OCI-LY7 (cell line): ENCODE measurements at regions not wholly inside any gene's neighbourhood (a gene's known extent, or its start where the extent isn't known, plus 50 kb on each side); places are given as distances from the start of the nearest gene placed in this dataset.

Experiments
- BruUV-seq: library from RNA; stranded (reverse); fragments of 400-500 nt; replicated peaks from 2 replicates; lab custom pipeline; 2021; lab: Mats Ljungman, UMichigan
- CTCF ChIA-PET: fragments of 300-600 bp; sonication (Branson Sonifier 250); formaldehyde crosslinking; loops from one replicate; lab custom pipeline; 2022; ENCODE audit warnings: antibody characterized with exemption; ENCODE audit not compliant: unreplicated experiment; lab: Charles Lee
- POLR2A ChIA-PET: fragments of 300-600 bp; sonication (Branson Sonifier 250); formaldehyde crosslinking; loops from one replicate; lab custom pipeline; 2022; ENCODE audit warnings: antibody characterized with exemption; lab: Charles Lee
- DNase-seq: peaks from one replicate; pipeline ENCODE4 v3.0.0-alpha.2; 2015; ENCODE audit warnings: low spot score
- H2AFZ ChIP-seq: fragments of 200-600 bp; sonication (generic), shearing (Covaris generic); 2 replicates; pipeline ENCODE4 v1.6.1; 2014; ENCODE audit warnings: mild to moderate bottlenecking, antibody characterized with exemption, low read length, moderate library complexity
- H3K27ac ChIP-seq: fragments of 200-600 bp; sonication (generic); 2 replicates; pipeline ENCODE4 v1.5.1; 2014; ENCODE audit warnings: mixed run types, low read depth, mild to moderate bottlenecking, moderate library complexity, low read length, inconsistent platforms; ENCODE audit not compliant: poor library complexity, severe bottlenecking
- H3K36me3 ChIP-seq: fragments of 200-600 bp; sonication (generic); 2 replicates; pipeline ENCODE4 v1.6.1; 2014; ENCODE audit warnings: mild to moderate bottlenecking, antibody characterized with exemption, low read length, moderate library complexity, mixed read lengths; ENCODE audit not compliant: insufficient read depth
- H3K4me1 ChIP-seq: fragments of 200-600 bp; sonication (generic); 2 replicates; pipeline ENCODE4 v1.5.1; 2014; ENCODE audit warnings: mild to moderate bottlenecking, low read length; ENCODE audit not compliant: insufficient read depth, poor library complexity, severe bottlenecking
- H3K4me2 ChIP-seq: fragments of 200-600 bp; sonication (generic); 2 replicates; pipeline ENCODE4 v1.6.1; 2014; ENCODE audit warnings: mild to moderate bottlenecking, low read length
- H3K4me3 ChIP-seq: fragments of 200-600 bp; sonication (generic); 2 replicates; pipeline ENCODE4 v1.5.1; 2014; ENCODE audit warnings: mild to moderate bottlenecking, low read depth, low read length; ENCODE audit not compliant: poor library complexity, severe bottlenecking
- H3K79me2 ChIP-seq: fragments of 200-600 bp; sonication (generic); 2 replicates; pipeline ENCODE4 v1.6.1; 2016; ENCODE audit warnings: low read depth, mild to moderate bottlenecking, low read length, moderate library complexity, mixed read lengths; ENCODE audit not compliant: insufficient read depth
- H3K9me2 ChIP-seq: fragments of 200-600 bp; sonication (generic); 2 replicates; pipeline ENCODE4 v1.6.1; 2016; ENCODE audit warnings: mild to moderate bottlenecking, low read length, mixed read lengths; ENCODE audit not compliant: insufficient read depth
- H3K9me3 ChIP-seq: fragments of 200-600 bp; sonication (generic); 2 replicates; pipeline ENCODE4 v1.6.1; 2014; ENCODE audit warnings: mild to moderate bottlenecking, mixed run types, low read length, mixed read lengths
- H4K20me1 ChIP-seq: fragments of 200-600 bp; sonication (generic); 2 replicates; pipeline ENCODE4 v1.6.1; 2014; ENCODE audit warnings: mild to moderate bottlenecking, antibody characterized with exemption, low read length, moderate library complexity, mixed read lengths; ENCODE audit not compliant: insufficient read depth
- EZH2phosphoT487 ChIP-seq: fragments of 200-600 bp; sonication (generic); IDR thresholded peaks from 2 replicates; pipeline ENCODE4 v1.6.1; 2018; ENCODE audit warnings: low read depth, borderline replicate concordance, mild to moderate bottlenecking, mixed run types, antibody characterized with exemption, low read length, moderate library complexity, mixed read lengths
- intact Hi-C: fragments of 100-400 bp; cut with micrococcal nuclease; formaldehyde crosslinking; loops from one replicate; pipeline ENCODE4 v1.10.0; 2022; ENCODE audit not compliant: unreplicated experiment
- TF ChIP-seq, protein P1 (sequence below): fragments of 200-600 bp; sonication (generic); conservative IDR thresholded peaks from 2 replicates; pipeline ENCODE4 v1.5.1; 2014; ENCODE audit warnings: mild to moderate bottlenecking, antibody characterized with exemption, low read length, moderate library complexity, mixed read lengths

DNA sequence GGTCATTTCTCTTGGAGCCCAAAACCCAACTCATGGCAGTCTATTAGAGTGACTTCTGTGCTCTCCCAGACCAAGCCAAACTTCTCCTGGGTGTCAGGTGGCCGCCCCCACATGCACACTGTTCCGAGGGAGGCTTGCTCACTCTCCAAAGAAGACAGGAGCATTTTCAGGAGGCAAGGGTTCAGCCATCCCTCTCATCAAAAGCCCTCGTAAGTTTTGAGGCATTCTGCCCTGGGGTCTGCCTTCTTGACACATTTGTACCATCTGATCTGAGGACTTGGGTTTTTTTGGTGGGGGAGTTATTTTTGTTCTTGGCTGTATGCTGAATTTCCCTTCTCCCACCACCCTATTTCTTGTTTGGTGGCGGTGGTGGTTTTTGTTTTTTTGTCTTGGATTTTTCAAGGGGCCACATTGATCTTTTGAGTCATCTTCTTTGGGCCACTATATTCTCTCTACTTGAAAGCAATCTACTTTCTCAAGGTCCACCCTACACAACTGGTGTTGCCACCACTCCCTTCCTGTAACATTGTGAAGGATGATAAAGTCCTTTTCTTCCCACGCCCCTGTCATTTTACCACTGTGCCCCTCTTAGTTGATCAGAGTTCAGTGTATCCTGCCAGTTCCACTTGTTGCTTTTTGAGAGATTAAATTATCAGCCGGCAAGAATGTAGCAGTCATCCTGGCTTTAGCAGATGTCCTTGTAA is 255.8 kb downstream of the CYP26B1 start:
- no peaks in the 10 kb centered on the region for H4K20me1 ChIP-seq
- no peaks in the 10 kb centered on the region for H3K9me3 ChIP-seq
- H3K36me3 ChIP-seq: no peaks in the 10 kb centered on the region
- H3K79me2 ChIP-seq: no peaks in the 10 kb centered on the region
- no peak for DNase-seq
- no peak overlapping the region for H3K27ac ChIP-seq
- no peaks in the 10 kb centered on the region for H3K4me1 ChIP-seq
- no TSS peak for BruUV-seq
- H3K4me3 ChIP-seq: no peak overlapping the region
- POLR2A ChIA-PET: no interaction called here
- CTCF ChIA-PET: no interaction called here
- TF ChIP-seq, protein P1, sequence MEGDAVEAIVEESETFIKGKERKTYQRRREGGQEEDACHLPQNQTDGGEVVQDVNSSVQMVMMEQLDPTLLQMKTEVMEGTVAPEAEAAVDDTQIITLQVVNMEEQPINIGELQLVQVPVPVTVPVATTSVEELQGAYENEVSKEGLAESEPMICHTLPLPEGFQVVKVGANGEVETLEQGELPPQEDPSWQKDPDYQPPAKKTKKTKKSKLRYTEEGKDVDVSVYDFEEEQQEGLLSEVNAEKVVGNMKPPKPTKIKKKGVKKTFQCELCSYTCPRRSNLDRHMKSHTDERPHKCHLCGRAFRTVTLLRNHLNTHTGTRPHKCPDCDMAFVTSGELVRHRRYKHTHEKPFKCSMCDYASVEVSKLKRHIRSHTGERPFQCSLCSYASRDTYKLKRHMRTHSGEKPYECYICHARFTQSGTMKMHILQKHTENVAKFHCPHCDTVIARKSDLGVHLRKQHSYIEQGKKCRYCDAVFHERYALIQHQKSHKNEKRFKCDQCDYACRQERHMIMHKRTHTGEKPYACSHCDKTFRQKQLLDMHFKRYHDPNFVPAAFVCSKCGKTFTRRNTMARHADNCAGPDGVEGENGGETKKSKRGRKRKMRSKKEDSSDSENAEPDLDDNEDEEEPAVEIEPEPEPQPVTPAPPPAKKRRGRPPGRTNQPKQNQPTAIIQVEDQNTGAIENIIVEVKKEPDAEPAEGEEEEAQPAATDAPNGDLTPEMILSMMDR: no peak
- TF ChIP-seq EZH2phosphoT487: no peak
- H2AFZ ChIP-seq: no peak overlapping the region
- intact Hi-C loops: no loop called here
- H3K4me2 ChIP-seq: no peak overlapping the region
- no peaks in the 10 kb centered on the region for H3K9me2 ChIP-seq

DNA sequence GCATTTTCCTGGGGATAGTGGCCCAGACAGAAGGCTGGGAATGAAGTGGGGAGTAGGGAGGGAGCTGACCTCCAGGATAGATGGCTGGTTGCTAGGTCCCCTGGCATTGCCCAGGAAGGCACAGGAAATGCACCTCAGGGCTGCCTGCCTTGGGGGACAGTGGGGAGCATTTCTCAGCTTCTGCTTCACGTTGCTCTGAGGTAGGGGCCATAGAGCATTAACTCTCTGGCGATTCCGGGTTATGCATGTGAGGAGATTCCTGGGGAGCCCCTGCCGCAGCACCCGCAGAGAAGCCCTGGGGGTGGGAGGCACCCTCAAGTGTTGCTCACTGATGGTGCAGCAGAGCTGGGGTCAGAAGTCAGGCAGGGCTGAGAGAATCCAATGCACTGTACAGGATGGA is 256.5 kb downstream of the CYP26B1 start:
- TF ChIP-seq, protein P1: no peak
- Histone ChIP-seq H4K20me1 (no peaks in the 10 kb centered on the region), H3K4me2 (no peak overlapping the region), H3K4me3 (no peak overlapping the region), H3K79me2 (no peaks in the 10 kb centered on the region), H3K9me2 (no peaks in the 10 kb centered on the region), H3K4me1 (no peaks in the 10 kb centered on the region), H3K9me3 (no peaks in the 10 kb centered on the region), H2AFZ (no peak overlapping the region), H3K27ac (no peak overlapping the region), H3K36me3 (no peaks in the 10 kb centered on the region)
- DNase-seq: no peak
- no TSS peak for BruUV-seq
- ChIA-PET POLR2A (no interaction called here), CTCF (no interaction called here)
- intact Hi-C loops: no loop called here

DNA sequence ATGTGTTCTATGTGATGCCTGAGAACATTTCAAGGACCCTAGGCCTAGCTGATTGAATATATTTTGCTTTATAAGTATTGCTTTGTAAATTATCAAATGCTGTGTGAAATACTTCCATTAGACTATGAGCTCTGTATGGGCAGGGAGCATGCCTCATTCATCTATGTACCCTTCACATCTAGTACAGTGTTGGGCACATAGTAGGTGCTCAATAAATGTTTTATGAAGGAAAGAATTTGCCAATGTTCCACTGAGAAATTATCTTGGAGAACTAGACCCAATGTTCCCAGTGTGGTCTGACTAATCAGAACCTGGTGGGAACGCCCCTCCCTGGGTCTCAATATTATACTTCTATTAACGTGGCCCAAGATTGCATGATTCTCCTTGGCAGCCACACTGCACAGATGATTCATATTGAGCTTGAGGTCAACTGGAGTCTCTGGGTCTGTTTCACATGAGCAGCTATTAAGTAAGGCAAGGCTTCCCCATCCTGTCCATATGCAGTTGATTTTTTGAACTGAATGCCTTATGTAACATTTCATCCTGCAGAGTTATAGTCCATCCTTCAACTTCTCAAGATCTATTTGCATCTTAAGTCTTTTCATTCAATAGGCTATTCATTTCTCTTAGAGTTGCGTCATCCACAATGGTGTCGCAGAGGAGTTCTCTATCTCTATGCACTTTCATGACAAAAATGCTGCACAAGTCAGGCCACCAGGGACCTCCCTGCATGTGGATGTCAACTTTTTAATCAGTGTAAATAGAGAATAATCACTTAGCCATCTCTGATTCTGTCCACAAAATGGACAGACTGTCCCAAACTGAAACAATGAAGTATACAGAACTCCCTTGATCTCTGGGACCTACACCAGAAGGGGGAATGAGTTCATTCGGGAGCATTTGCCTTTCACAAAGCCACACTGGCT is 257.6 kb downstream of the CYP26B1 start:
- POLR2A ChIA-PET: no interaction called here
- intact Hi-C loops: no loop called here
- Histone ChIP-seq H2AFZ (no peak overlapping the region), H3K4me2 (no peak overlapping the region), H3K79me2 (no peaks in the 10 kb centered on the region), H4K20me1 (no peaks in the 10 kb centered on the region), H3K36me3 (no peaks in the 10 kb centered on the region), H3K27ac (no peak overlapping the region), H3K9me2 (no peaks in the 10 kb centered on the region), H3K9me3 (no peaks in the 10 kb centered on the region), H3K4me3 (no peak overlapping the region), H3K4me1 (no peaks in the 10 kb centered on the region)
- BruUV-seq: no TSS peak
- DNase-seq: no peak
- CTCF ChIA-PET: no interaction called here
- no peak for TF ChIP-seq EZH2phosphoT487
